MCF 10A (cell line): ENCODE measurements at regions not wholly inside any gene's neighbourhood (a gene's known extent, or its start where the extent isn't known, plus 50 kb on each side); places are given as distances from the start of the nearest gene placed in this dataset.

Experiments
- BruUV-seq: library from RNA; stranded (reverse); fragments of 400-500 nt; replicated peaks from 2 replicates; lab custom pipeline; 2021; lab: Mats Ljungman, UMichigan
- CTCF ChIA-PET: fragments of 300-600 bp; sonication (Branson Sonifier 250); formaldehyde crosslinking; extraction: SDS; loops from one replicate; lab custom pipeline; 2021; ENCODE audit warnings: antibody characterized with exemption, inconsistent platforms; lab: Yijun Ruan, JAX
- POLR2A ChIA-PET: fragments of 300-600, 350-650 bp; sonication (Branson Sonifier 250); formaldehyde crosslinking; extraction: SDS; loops from one replicate; lab custom pipeline; 2020; ENCODE audit warnings: antibody characterized with exemption, inconsistent platforms; lab: Yijun Ruan, JAX
- DNase-seq: peaks from one replicate; pipeline ENCODE4 v3.0.0-alpha.2; 2018; ENCODE audit not compliant: unreplicated experiment
- H3K27ac Mint-ChIP-seq: one replicate; pipeline ENCODE4 v1.8.0; 2022; ENCODE audit warnings: mild to moderate bottlenecking, low read depth, mixed read lengths; ENCODE audit not compliant: unreplicated experiment
- H3K27me3 Mint-ChIP-seq: one replicate; pipeline ENCODE4 v1.8.0; 2022; ENCODE audit warnings: mixed read lengths; ENCODE audit not compliant: insufficient read depth, unreplicated experiment
- H3K36me3 Mint-ChIP-seq: one replicate; pipeline ENCODE4 v1.8.0; 2022; ENCODE audit warnings: mild to moderate bottlenecking, moderate library complexity, mixed read lengths; ENCODE audit not compliant: insufficient read depth, unreplicated experiment
- H3K4me1 Mint-ChIP-seq: one replicate; pipeline ENCODE4 v1.8.0; 2022; ENCODE audit warnings: mixed read lengths; ENCODE audit not compliant: insufficient read depth, unreplicated experiment
- H3K4me3 Mint-ChIP-seq: one replicate; pipeline ENCODE4 v1.8.0; 2022; ENCODE audit warnings: mild to moderate bottlenecking, moderate library complexity, mixed read lengths; ENCODE audit not compliant: unreplicated experiment
- H3K9me3 Mint-ChIP-seq: one replicate; pipeline ENCODE4 v1.8.0; 2022; ENCODE audit warnings: mixed read lengths; ENCODE audit not compliant: unreplicated experiment
- intact Hi-C: fragments of 100-400 bp; cut with micrococcal nuclease; formaldehyde crosslinking; loops from 2 replicates; pipeline ENCODE4 v1.14.1; 2022
- TF ChIP-seq, protein P1 (sequence below): fragments of 200-600 bp; IDR thresholded peaks from one replicate; pipeline ENCODE4 v1.8.0; 2022; ENCODE audit warnings: antibody characterized with exemption, mild to moderate bottlenecking; ENCODE audit not compliant: unreplicated experiment

DNA sequence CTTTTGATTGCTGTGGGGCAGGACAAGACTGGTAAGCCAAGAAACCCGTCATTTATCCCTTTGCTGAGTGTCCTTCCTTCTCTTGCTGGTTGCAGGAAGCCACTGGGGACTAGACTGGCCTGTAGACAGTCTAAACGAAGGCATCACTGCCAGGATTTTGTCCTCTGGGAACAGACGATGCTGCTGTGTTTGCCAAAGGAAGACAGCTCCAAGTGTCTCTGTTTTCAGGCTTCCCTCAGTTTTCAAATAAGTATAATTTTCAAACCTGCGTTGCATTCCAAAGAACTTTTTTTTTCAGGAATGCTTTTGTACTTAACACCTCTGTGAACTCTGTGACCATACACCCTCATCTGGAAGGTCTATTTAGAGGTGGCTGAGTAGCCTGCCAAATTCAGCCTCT, 269.4 kb downstream of the HLX start:
- Mint-ChIP-seq H3K27me3 (no peaks in the 10 kb centered on the region), H3K4me1 (no peaks in the 10 kb centered on the region), H3K4me3 (no peak overlapping the region), H3K9me3 (no peaks in the 10 kb centered on the region), H3K36me3 (no peaks in the 10 kb centered on the region), H3K27ac (no peak overlapping the region)
- DNase-seq, result no peak
- TF ChIP-seq, protein P1, sequence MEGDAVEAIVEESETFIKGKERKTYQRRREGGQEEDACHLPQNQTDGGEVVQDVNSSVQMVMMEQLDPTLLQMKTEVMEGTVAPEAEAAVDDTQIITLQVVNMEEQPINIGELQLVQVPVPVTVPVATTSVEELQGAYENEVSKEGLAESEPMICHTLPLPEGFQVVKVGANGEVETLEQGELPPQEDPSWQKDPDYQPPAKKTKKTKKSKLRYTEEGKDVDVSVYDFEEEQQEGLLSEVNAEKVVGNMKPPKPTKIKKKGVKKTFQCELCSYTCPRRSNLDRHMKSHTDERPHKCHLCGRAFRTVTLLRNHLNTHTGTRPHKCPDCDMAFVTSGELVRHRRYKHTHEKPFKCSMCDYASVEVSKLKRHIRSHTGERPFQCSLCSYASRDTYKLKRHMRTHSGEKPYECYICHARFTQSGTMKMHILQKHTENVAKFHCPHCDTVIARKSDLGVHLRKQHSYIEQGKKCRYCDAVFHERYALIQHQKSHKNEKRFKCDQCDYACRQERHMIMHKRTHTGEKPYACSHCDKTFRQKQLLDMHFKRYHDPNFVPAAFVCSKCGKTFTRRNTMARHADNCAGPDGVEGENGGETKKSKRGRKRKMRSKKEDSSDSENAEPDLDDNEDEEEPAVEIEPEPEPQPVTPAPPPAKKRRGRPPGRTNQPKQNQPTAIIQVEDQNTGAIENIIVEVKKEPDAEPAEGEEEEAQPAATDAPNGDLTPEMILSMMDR, result no peak
- no TSS peak for BruUV-seq
- ChIA-PET POLR2A (interaction anchor here (0.6 to 1.5 kb wide), 3 partner anchors 12 to 113 kb away, joined by 3 read pairs; no protein-coding TSS in a partner anchor), CTCF (interaction anchor here (0.6 to 1.6 kb wide), 5 partner anchors 19 to 274 kb away, joined by 3 to 4 read pairs (median 3); no protein-coding TSS in a partner anchor)
- intact Hi-C loops, result no loop called here

DNA sequence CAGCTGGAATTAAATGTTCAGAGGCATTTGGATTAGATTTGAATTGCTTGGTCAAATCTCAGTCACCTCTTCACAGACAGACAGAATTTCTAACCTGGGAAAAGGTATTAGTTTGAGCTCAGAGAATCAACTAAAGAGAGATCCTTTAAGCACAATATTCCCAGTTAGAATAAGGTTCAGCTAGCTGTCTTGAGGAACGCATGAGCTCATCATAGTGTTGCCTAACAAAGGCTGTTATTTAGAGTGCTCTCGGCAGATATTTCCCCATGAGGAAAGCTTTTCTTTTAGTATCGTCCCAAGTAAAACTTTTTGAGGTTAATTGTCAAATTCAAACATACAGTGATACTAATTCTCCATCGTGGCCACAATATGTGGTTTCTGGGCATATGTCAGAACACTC, 269.9 kb downstream of the HLX start:
- DNase-seq, result no peak
- H3K27me3 Mint-ChIP-seq, result no peaks in the 10 kb centered on the region
- CTCF ChIA-PET, result interaction anchor here (0.6 to 1.6 kb wide), 4 partner anchors 19 to 274 kb away, joined by 3 to 4 read pairs (median 3); no protein-coding TSS in a partner anchor
- intact Hi-C loops, result no loop called here
- BruUV-seq, result no TSS peak
- no peaks in the 10 kb centered on the region for H3K36me3 Mint-ChIP-seq
- TF ChIP-seq, protein P1, result no peak
- no peaks in the 10 kb centered on the region for H3K9me3 Mint-ChIP-seq
- H3K27ac Mint-ChIP-seq, result no peak overlapping the region
- no peaks in the 10 kb centered on the region for H3K4me1 Mint-ChIP-seq
- POLR2A ChIA-PET, result interaction anchor here (0.6 to 1.5 kb wide), 2 partner anchors 11 to 114 kb away, joined by 3 read pairs; no protein-coding TSS in a partner anchor
- no peak overlapping the region for H3K4me3 Mint-ChIP-seq

- intact Hi-C loops, result no loop called here
These were observed 270.4 kb downstream of the HLX start for GRCh38 chr1:221149555-221150075.

GRCh38 chr1:221150996-221151395, 271.8 kb downstream of the HLX start:
- Mint-ChIP-seq H3K36me3 (no peaks in the 10 kb centered on the region), H3K27me3 (no peaks in the 10 kb centered on the region), H3K27ac (no peak overlapping the region), H3K9me3 (no peaks in the 10 kb centered on the region), H3K4me1 (no peaks in the 10 kb centered on the region), H3K4me3 (no peak overlapping the region)
- TF ChIP-seq, protein P1, result no peak
- ChIA-PET CTCF (no interaction called here), POLR2A (no interaction called here)
- DNase-seq, result no peak
- intact Hi-C loops, result no loop called here
- no TSS peak for BruUV-seq

More at GRCh38 chr1:221149555-221150075, 270.4 kb downstream of the HLX start:
- H3K4me3 Mint-ChIP-seq, result no peak overlapping the region
- no peaks in the 10 kb centered on the region for H3K4me1 Mint-ChIP-seq
- no TSS peak for BruUV-seq
- no peaks in the 10 kb centered on the region for H3K9me3 Mint-ChIP-seq
- no peaks in the 10 kb centered on the region for H3K36me3 Mint-ChIP-seq
- no peaks in the 10 kb centered on the region for H3K27me3 Mint-ChIP-seq
- no peak overlapping the region for H3K27ac Mint-ChIP-seq
- TF ChIP-seq, protein P1, result no peak
- ChIA-PET POLR2A (interaction anchor here (0.6 to 1.5 kb wide), 2 partner anchors 11 to 114 kb away, joined by 3 read pairs; no protein-coding TSS in a partner anchor), CTCF (interaction anchor here (0.6 to 1.6 kb wide), 2 partner anchors 18 to 115 kb away, joined by 3 to 4 read pairs; no protein-coding TSS in a partner anchor)
- DNase-seq, result no peak
